HG03139 (cell line): ENCODE measurements at regions not wholly inside any gene's neighbourhood (a gene's known extent, or its start where the extent isn't known, plus 50 kb on each side); places are given as distances from the start of the nearest gene placed in this dataset.

Source experiments
- ATAC-seq: cut with Tn5 transposase; IDR thresholded peaks from one replicate; pipeline ENCODE4 v1.9.1; 2021; ENCODE audit not compliant: unreplicated experiment

DNA sequence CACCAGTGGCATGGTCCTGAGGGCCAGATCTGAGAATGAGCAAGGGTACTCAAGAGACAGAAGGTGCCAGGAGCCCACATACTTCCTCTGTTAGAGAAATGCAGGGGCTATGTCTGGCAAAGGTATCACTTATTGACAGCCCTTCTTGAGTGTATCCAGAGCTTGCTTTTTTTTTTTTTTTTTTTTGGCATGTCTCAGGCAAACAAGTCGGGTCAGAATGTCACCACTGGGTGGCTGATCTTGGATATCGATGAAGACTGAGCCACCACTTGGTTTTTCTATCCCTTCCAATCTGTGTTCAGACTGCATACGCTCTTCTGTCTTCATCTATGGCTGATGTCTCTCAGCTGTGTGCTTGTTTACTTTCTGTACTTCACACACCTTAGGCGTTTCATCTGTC, 363.4 kb upstream of the C2CD4B start:
- no peak for ATAC-seq

- no peak for ATAC-seq
Observed at GRCh38 chr15:62532367-62532766, 367.3 kb upstream of the C2CD4B start.

- no peak for ATAC-seq
Observed at GRCh38 chr15:62533687-62534086, 368.6 kb upstream of the C2CD4B start.

DNA sequence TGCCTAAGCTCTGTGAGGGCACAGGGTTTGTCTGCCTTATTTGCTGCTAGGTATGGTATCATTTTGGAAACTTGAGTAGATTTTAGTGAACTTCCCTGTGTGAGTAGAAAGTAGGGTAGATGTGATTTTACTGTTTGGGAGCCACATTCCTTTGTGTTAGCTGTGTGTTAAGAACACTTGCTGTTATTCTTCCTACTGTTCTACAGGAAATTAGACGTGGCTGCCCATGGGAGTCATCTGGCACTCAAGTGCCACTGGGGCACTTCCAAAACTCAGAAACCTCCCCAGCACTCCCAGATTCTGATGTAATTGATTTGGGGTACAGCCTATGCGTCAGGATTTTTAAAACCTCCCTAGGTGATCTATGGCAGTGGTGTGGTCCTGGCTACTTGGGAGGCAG, 369.9 kb upstream of the C2CD4B start:
- no peak for ATAC-seq

- no peak for ATAC-seq
Observed at GRCh38 chr15:62539236-62539635, 374.2 kb upstream of the C2CD4B start.

- no peak for ATAC-seq
Observed at GRCh38 chr15:62541250-62541649, 376.2 kb upstream of the C2CD4B start.

GRCh38 chr15:62541846-62542245, 376.8 kb upstream of the C2CD4B start:
- ATAC-seq: no peak

DNA sequence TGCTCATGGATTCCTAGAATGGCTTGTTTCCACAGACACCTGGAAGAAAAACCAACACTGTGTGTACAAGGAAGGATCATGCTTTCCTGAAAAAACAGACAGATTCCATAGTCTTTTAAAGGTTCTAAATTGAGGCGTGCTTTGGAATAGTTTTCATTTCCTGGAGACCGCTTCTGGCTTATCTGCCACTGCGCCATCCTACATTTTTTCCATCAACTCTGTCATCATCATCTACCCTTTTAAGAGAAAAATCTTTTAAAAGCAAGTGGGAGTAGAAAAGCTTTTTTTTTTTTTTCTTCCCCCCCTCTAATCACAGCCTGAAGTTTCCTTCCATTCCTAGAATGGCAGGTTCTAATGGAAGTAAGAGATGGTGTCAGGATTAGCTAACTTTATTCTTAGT, 379.4 kb upstream of the C2CD4B start:
- ATAC-seq: no peak

GRCh38 chr15:62545467-62546227, 380.6 kb upstream of the C2CD4B start:
- no peak for ATAC-seq

DNA sequence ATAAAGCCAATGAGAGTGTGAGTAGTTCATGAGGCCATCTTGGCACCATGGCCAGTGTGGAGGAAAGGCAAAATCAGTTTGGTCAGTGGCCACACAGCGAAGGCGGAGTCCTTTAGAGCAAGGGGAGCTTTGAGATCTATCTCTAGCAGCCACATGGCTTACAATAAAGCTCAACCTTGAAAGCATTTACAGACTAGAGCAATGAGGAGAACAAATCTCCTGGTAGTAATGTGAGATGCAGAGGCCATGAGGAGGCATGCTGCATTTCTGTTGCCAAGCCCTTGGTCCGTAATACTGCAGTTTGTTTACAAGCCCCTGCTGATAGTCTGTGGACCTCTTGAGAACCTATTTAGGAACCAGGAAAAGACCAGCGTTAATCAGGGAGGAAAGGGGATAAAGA, 381.5 kb upstream of the C2CD4B start:
- no peak for ATAC-seq

- no peak for ATAC-seq
Observed at GRCh38 chr15:62547584-62547983, 382.5 kb upstream of the C2CD4B start.

GRCh38 chr15:62549345-62549970, 384.4 kb upstream of the C2CD4B start:
- ATAC-seq: no peak

GRCh38 chr15:62550106-62550505, 385.0 kb upstream of the C2CD4B start:
- no peak for ATAC-seq

DNA sequence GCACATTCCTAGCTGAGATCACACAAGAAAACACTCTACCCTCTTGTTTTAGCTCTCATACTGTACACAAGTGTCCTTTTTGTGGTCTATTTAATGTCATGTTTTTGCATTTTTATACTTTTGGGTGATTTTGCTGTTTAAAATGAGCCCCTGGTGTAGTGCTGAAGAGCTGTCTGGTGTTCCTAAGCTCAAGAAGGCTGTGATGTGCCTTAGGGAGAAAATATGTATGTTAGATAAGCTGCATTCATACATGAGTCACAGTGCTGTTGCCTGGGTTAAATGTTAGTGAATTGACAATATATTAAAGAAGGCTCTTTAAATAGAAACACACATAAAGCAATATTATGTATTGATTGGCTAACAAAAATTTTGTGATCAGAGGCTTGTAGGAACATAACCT, 387.4 kb upstream of the C2CD4B start:
- no peak for ATAC-seq

- ATAC-seq: no peak
Observed at GRCh38 chr15:62553911-62554563, 389.0 kb upstream of the C2CD4B start.

GRCh38 chr15:62558640-62559380, 393.7 kb upstream of the C2CD4B start:
- no peak for ATAC-seq

- no peak for ATAC-seq
Observed at GRCh38 chr15:62559381-62559733, 394.3 kb upstream of the C2CD4B start.

- ATAC-seq: no peak
Observed at GRCh38 chr15:62561059-62561519, 396.0 kb upstream of the C2CD4B start.

DNA sequence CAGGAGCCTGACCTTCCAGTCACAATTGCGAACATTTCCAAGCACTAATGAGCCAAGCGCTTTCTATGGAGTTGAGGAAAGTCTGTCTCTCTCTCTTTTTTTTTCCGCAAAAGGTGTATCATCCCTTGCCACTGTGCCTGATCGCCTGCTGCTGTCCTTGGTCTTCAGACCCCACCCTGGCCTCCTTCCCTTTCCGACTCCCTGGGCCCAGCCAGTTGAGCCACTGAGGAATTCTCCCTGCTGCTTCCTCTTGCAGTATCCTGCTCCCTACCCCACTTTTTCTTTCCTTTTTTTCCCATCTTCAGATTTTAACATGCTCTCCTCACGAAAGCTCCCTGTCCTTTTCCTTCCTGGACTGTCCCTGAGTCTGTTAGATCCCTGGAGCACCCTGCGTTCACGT, 396.5 kb upstream of the C2CD4B start:
- no peak for ATAC-seq

DNA sequence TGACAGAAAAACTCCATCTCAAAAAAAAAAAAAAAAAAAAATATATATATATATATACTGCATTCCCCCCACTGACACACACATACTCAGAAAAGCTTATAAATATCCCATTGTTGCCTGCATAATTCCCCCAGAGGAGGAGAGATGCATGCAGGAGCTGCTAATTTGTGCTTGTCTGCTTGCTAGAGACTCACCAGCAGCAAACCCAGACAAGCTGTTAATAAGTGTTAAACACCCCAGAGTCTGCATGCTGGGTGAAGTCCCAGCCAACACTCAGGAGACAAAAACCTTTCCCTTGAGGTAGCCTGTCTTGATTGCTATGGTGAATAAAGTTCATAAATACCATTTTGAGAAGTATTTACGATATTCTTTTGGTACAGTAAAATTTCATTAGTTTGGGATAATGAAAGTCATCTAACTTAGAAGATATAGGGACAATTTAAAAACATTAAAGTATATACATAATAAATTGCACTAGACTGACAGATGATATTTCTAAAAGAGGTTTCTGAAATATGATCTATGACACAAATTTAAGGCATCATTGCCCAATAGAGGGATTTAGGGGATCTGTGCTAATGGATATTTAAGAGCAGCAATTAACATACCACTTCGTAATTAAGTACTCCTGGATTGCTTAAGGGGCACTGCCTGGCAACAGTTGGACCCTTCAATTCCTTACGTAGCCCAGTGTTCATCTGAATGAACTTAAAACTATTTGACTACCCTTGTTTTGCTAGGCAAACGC, 400.0 kb upstream of the C2CD4B start:
- no peak for ATAC-seq

DNA sequence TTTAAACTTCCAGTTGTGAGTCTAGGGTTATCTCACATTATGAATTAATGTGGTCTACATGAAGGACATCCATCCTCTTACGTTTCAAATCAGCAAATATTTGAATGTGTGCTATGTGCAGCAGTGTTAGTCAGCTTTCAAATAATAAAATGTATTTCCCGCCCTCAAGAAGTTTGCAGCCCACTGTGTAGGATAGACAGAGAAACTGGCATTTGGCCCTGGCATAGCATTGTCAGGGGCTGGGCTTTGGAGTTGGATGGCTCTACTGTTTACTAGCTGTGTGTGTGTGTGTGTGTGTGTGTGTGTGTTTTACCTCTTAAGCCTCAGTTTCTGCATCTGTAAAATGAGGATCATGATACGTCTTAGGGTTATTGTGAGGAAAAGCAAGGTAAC, 400.5 kb upstream of the C2CD4B start:
- ATAC-seq: no peak
